ENCODE measurements at regions not wholly inside any gene's neighbourhood (a gene's known extent, or its start where the extent isn't known, plus 50 kb on each side); places are given as distances from the start of the nearest gene placed in this dataset.

GRCh38 chr18:28952339-28952738, 775.4 kb upstream of the CDH2 start:
- no peak overlapping the region for H3K4me3 ChIP-seq (ENCODE audit: low read depth, low read length)
- DNase-seq (ENCODE audit: low read depth), result no peak
- TF ChIP-seq, protein P1, sequence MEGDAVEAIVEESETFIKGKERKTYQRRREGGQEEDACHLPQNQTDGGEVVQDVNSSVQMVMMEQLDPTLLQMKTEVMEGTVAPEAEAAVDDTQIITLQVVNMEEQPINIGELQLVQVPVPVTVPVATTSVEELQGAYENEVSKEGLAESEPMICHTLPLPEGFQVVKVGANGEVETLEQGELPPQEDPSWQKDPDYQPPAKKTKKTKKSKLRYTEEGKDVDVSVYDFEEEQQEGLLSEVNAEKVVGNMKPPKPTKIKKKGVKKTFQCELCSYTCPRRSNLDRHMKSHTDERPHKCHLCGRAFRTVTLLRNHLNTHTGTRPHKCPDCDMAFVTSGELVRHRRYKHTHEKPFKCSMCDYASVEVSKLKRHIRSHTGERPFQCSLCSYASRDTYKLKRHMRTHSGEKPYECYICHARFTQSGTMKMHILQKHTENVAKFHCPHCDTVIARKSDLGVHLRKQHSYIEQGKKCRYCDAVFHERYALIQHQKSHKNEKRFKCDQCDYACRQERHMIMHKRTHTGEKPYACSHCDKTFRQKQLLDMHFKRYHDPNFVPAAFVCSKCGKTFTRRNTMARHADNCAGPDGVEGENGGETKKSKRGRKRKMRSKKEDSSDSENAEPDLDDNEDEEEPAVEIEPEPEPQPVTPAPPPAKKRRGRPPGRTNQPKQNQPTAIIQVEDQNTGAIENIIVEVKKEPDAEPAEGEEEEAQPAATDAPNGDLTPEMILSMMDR (IDR thresholded peaks at IDR 0.05; ENCODE audit: insufficient read depth, low read length), result no peak

DNA sequence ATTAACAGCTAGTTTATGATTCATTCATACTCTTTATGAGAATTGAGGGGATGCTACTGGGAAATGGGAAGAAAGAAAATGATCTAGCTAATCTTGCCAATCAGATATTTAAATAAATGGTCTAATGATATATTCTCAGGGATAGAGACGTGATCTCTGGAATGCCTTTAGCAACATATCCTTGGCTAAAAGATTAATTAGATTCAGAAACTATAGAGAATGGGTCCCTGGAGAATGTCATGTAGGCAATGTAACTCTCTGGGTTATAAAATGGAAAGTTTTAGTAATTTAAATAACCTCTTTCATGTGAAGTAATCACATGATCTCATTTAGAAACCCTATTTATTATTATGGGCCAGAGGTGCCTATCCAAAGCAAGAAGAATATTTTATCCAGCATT, 771.0 kb upstream of the CDH2 start:
- DNase-seq (ENCODE audit: low read depth), result no peak
- H3K4me3 ChIP-seq (ENCODE audit: low read depth, low read length), result no peak overlapping the region
- TF ChIP-seq, protein P1 (IDR thresholded peaks at IDR 0.05; ENCODE audit: insufficient read depth, low read length), result no peak

DNA sequence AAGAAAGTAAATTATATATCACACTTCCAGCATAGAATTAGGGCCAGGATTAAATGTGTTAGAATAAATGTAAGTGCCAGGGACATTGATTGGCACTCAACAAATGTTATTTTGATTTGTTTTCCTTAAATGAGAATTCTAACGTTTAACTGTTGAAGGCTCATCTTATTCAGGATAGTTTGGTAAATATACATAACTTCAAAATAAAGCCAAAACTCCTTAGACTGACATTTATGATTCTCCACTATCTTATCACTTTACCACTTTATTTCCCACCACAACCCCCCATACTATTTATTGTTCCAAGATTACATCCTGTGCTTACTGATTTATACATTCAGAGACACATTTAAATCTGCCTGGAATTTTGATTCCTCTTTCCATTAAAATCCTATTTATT, 769.5 kb upstream of the CDH2 start:
- DNase-seq (ENCODE audit: low read depth), result no peak
- TF ChIP-seq, protein P1 (IDR thresholded peaks at IDR 0.05; ENCODE audit: insufficient read depth, low read length), result no peak
- H3K4me3 ChIP-seq (ENCODE audit: low read depth, low read length), result no peak overlapping the region

- H3K4me3 ChIP-seq (ENCODE audit: low read depth, low read length), result no peak overlapping the region
- DNase-seq (ENCODE audit: low read depth), result no peak
- TF ChIP-seq, protein P1 (IDR thresholded peaks at IDR 0.05; ENCODE audit: insufficient read depth, low read length), result no peak
These were observed 746.0 kb upstream of the CDH2 start for GRCh38 chr18:28922936-28923335.

- TF ChIP-seq, protein P1 (IDR thresholded peaks at IDR 0.05; ENCODE audit: insufficient read depth, low read length), result no peak
- H3K4me3 ChIP-seq (ENCODE audit: low read depth, low read length), result no peak overlapping the region
- peak; percentile 20 for DNase-seq (ENCODE audit: low read depth)
These were observed 739.5 kb upstream of the CDH2 start for GRCh38 chr18:28916456-28916855.

DNA sequence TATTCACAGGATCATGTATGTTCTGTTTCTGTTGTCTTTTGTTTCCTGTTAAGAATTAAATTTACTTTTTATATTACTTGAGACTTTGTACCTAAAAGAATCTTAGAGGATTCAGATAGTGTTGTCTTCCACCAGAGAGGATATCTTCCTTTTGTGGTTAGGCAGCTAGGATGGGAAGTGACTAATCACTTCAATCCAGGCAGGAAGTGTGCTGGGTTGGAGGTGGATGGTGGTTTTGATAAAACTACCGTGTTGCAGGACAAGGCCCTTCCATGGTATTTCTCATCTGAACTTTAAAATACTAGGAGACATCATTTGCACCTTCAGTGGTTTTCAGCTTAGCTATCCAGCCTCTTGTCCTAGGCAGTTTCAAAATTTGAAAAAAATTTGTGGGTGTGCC, 728.6 kb upstream of the CDH2 start:
- TF ChIP-seq, protein P1 (IDR thresholded peaks at IDR 0.05; ENCODE audit: insufficient read depth, low read length), result no peak
- peak; percentile 59 for DNase-seq (ENCODE audit: low read depth)
- no peak overlapping the region for H3K4me3 ChIP-seq (ENCODE audit: low read depth, low read length)

DNA sequence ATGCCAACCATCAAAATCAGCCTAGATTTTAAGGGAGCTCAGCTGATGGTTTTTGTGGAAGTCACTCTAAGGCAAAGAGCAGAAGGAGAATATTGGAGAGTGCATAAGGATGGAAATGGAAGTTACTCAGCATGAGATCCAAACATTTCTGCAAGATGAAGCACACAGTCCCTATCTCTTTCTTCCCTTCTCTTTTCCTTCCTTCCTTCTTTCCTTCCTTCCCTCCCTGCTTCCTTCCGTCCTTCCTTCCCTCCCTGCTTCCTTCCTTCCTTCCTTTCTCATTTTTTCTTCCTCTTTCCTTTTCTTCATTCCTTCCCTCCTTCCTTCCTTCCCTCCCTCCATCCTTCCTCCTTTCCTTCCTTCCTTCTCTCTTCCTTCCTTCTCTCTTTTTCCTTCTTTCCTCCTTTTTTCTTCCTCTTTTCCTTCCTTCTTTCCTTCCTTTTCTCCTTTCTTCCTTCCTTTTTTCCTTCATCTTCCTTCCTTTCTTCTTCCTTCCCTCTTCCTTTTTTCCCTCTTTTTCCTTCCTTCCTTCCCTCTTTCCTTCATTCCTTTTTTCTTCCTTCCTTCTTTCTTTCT, 727.9 kb upstream of the CDH2 start:
- no peak overlapping the region for H3K4me3 ChIP-seq (ENCODE audit: low read depth, low read length)
- TF ChIP-seq, protein P1 (IDR thresholded peaks at IDR 0.05; ENCODE audit: insufficient read depth, low read length), result no peak
- no peak for DNase-seq (ENCODE audit: low read depth)
